Stimulated activated CD8-positive, alpha-beta memory T cell treated with anti-CD3 and anti-CD28 coated beads, Interleukin-4, amount 100 ng/mL, for 24 hours (primary cell): ENCODE measurements at regions not wholly inside any gene's neighbourhood (a gene's known extent, or its start where the extent isn't known, plus 50 kb on each side); places are given as distances from the start of the nearest gene placed in this dataset.

Source experiments
- DNase-seq: peaks from one replicate; pipeline ENCODE4 v3.0.0-alpha.2; 2020; ENCODE audit warnings: low read depth

GRCh38 chr10:81784111-81784597 lies 90.8 kb upstream of the NRG3 start:
- DNase-seq: no peak

DNA sequence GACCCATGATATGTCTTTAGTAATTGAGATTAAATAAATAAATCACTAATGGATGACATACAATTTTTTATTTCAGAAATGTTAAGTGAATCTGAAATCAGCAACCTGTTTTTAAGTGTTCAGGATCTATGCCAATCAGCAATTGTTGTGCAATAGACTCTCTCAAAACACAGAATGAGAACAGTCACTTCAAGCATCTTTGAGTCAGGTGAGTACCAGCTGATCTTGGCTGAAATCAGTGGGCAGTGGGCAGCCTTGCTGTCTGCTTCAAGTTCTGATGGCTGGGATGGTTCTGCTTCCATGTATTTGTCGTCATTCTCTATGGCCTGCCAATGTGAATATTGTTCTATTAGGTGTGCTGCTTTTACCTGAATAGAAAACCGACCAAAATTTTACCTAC lies 82.3 kb upstream of the NRG3 start:
- no peak for DNase-seq

DNA sequence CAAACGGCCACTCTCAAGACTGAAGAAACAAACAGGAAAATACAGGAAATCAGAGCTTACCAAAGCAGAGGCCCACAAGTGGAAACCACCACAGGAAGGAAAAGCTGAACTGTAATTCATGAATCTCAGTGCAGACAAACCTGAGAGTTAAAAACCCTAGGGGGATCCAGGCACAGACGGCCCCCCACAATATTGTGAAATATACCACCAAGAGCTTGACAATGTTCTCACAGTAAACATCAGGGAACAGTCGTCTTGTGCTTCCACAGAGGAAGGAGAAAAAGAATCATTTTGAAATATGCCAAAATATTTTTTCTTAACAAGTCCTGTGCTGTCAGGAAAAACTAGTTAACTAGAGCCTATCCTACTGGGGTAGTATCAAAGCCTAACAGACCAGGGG lies 68.2 kb upstream of the NRG3 start:
- DNase-seq: no peak

DNA sequence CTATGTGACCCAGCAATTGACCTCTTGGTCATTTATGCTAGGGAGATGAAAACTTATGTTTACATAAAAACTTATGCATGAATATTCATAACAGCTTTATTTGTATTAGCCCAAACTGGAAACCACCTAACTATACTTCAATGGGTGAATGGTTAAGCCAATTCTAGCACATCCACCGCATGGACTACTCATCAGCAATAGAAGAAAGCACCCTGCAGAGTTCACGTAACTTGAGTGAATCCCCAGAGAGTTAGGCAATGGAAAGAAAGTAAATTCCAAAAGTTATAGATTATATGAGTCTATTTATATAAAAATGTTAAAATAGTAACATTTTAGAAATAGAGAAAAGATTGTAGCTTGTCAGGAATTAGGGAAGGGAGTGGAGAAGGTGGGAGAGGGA lies 60.2 kb upstream of the NRG3 start:
- DNase-seq: no peak

DNA sequence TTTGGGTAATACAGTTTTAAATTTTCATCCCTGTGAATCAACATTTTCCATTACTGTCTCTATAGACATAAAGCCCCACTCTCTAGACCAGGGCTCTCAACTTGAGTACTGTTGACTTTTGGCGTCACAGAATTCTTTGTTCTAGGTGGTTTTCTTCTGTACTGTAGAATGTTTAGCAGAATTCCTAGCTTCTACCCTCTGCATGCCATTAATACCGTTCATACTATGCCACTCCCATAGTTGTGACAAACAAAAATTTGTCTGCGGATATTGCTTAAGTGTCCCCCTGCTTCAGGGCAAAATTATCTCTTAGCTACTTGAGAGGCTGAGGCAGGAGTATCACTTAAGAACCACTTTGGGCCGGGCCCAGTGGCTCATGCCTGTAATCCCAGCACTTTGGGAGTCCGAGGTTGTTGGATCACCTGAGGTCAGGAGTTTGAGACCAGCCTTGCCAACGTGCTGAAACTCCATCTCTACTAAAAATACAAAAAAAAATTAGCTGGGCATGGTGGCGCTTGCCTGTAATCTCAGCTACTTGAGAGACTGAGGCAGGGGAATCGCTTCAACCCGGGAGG lies 57.3 kb upstream of the NRG3 start:
- DNase-seq: no peak

DNA sequence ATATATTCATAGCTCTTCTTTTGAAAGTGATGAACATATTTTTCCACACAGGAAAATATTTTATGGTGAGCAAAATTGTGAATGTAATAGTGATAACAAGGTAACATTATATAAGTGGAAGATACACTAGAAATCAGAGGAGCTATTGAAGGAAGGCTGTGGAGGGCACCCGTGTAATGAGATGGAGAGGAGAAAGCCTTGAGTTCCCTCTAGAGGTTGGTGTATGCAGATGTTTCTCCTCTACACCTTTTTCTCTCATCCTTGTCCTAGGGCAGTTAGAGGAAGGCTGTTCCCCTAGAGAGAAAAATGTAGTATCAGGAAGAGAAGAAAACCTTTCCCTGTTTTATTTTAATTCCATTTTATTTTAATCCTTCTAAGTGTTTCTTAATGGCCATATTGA lies 54.6 kb upstream of the NRG3 start:
- no peak for DNase-seq
